Activated CD4-positive, CD25-positive, alpha-beta regulatory T cell treated with anti-CD3 and anti-CD28 coated beads, Interleukin-2, amount 50 U/mL, for 16 hours (primary cell): ENCODE measurements at regions not wholly inside any gene's neighbourhood (a gene's known extent, or its start where the extent isn't known, plus 50 kb on each side); places are given as distances from the start of the nearest gene placed in this dataset.
A peak's percentile ranks its signal among the peaks of the same experiment; 100 is the strongest.

Source experiments
- DNase-seq: peaks from one replicate; pipeline ENCODE4 v3.0.0-alpha.2; 2020; ENCODE audit warnings: low read depth, low spot score

GRCh38 chr10:45197816-45198485 is 117.5 kb downstream of the OR13A1 start:
- no peak for DNase-seq

DNA sequence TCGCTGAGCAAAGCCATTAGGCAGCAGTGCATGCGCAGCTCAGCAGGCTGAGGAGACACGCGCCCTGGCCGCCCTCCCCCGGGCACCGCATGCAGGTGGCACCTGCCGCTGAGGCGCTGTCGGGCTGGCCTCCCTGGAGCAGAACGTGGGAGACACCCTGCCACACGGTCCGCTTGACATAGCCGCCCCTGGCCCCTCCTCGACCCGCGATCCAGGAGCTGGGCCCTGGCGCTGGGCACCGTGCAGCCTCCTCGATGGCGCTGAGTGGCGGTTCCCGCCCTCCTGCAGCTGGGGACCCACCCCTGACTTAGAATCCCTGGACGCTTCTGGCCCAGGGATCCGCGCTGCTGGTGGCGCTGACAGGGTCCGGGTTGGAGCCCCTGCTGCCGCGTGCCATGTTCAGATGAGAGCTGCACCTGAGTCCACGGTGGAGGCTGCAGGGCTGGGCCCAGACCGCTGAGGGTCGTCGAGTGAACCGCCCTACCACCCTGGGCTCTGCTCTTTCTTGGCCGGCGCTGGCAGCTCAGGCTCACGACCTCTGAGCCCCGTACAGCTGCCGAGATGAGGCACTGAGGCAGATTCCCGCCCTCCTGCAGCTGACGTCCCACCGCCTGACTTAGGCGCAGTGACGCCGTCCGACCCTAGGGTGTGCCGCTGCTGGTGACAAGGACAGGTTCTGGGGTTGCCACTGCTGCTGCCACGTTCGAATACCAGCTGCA is 116.8 kb downstream of the OR13A1 start:
- DNase-seq, result no peak

DNA sequence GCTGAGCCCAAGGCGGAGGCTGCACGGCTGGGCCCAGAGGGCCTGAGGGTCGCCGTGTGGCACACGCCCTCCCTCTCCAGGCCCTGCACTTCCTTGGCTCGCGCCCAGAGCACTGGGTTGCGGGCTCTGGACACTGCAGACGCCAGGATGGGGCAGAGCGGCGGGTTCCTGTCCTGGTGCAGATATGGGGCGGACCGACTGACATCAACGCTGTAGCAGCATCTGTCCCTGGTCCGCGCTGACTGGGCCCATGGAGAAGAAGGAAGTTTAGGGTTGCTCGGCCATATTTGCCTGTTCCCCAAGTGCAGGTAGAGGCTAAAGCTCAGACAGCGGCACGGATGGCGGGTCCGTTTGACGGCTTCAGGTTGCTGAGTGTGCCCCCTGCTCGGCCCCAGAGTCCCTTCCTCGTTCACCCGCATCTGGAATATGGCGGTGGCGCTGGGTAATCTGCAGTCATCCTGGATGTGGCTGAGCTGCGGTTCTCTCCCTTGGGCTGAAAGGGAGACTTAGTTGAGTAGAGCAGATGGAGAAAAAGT is 116.1 kb downstream of the OR13A1 start:
- no peak for DNase-seq

DNA sequence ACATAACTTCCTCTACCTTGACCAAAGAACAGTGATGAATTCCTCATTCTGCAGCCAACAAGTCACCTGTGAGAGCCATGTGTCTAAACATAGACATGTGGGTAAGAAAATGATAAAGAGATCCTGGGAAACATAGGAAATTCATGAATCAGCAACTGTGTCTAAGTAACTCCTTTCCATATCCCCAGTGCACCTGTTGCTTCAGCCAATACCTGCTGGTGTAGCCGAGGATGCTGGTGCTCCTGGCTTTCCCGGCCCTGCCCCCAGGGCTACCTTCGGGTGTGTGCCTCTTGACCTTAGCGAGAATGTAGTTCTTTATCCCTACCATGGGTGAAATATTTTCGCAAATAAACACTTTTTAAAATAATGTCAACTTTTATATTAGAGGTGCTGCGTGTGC is 114.1 kb downstream of the OR13A1 start:
- no peak for DNase-seq

- DNase-seq, result no peak
Measured at GRCh38 chr10:45202242-45202641, 113.2 kb downstream of the OR13A1 start.

- DNase-seq, result no peak
Measured at GRCh38 chr10:45204954-45205775, 110.2 kb downstream of the OR13A1 start.

DNA sequence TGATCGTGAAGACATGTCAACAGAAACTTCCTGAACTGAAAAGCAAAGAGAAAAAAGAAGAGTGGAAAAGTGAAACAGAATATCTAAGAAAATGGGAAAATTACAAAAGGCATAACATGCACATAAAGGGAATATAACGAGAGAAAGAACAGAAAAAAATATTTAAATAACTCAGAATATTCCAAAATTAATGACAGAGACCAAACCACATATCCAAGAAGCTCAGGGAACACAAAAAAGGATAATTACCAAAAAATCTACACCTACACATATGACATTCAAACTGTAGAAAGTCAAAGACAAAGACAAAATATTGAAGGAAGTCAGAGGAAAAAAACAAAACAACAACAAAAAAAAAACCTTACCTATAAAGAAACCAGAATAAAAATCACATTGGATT is 105.5 kb downstream of the OR13A1 start:
- DNase-seq, result no peak

DNA sequence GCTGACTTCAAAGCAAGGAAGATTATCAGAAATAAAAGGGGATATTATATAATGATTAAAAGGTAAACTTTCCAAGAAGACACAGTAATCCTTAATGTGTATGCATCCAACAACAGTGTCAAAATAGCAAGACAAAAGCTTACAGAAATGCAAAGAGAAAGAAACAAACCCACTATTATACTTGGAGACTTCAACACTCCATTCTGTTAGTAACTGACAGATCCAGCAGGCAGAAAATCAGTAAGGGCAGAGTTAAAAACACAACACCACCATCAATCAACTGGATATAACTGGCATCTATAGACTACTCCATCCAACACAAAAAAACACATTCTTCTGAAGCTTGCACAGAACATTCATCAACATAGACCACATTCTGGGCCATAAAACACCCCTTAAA is 103.8 kb downstream of the OR13A1 start:
- no peak for DNase-seq

DNA sequence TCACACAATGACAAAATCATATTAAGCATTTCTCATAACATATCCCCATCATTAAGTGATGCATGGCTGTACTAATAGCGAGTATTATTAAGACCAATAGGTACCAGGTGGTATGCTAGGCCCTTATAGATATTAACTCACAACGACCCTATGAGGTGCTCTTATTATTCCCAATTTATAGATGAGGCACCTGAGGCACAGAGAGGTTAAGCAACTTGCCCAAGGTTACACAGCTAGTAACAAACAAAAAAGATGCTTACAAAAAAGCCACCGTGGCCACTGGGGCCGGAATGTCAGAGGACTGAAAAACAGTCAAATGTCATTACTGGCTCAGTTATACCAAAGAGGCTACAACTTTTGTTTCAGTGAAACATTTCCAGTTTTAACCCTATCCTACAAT is 96.0 kb downstream of the OR13A1 start:
- no peak for DNase-seq

DNA sequence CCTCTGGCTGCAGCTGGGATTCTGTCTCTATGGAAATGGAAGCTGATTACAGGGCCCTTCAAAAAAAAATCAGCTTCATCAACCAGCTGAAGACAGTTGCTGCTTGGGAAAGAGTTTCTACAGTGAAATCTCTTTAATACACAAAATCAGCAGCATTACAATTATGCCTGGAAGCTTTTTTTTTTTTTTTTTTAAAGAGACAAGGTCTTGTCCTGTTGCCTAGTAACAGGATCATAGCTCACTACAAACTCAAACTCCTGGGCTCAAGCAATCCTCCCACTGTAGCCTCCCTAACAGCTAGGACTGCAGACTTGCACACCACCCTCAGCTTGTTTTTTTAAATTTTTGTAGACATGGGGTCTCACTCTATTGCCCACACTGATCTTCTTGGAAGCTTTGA is 94.5 kb downstream of the OR13A1 start:
- no peak for DNase-seq

- DNase-seq, result no peak
Measured at GRCh38 chr10:45224219-45224841, 91.1 kb downstream of the OR13A1 start.

GRCh38 chr10:45227042-45227441 is 88.4 kb downstream of the OR13A1 start:
- DNase-seq, result no peak

- no peak for DNase-seq
Measured at GRCh38 chr10:45227456-45227855, 88.0 kb downstream of the OR13A1 start.

GRCh38 chr10:45229823-45230222 is 85.6 kb downstream of the OR13A1 start:
- no peak for DNase-seq

GRCh38 chr10:45235260-45235769 is 80.1 kb downstream of the OR13A1 start:
- DNase-seq, result peak; percentile 25

GRCh38 chr10:45235798-45236220 is 79.6 kb downstream of the OR13A1 start:
- DNase-seq, result no peak

DNA sequence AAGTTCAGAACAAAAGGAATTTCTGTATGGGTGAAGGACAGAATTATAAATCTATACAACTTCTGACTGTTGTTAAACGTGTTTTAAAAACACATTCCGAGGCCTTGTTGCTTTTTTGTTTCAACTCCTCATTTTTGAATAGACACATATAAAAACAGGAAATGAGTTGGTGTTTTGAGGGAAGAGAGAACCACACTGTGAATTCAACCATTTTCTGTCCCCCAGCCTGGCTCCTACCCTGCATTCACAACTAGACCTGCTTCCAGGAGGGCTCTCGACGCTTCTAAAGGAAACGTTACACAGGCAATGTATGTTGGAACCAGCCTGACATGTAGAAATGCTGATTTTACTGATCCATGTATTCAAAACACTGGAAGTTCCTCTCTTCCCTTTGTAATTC is 76.5 kb downstream of the OR13A1 start:
- no peak for DNase-seq

DNA sequence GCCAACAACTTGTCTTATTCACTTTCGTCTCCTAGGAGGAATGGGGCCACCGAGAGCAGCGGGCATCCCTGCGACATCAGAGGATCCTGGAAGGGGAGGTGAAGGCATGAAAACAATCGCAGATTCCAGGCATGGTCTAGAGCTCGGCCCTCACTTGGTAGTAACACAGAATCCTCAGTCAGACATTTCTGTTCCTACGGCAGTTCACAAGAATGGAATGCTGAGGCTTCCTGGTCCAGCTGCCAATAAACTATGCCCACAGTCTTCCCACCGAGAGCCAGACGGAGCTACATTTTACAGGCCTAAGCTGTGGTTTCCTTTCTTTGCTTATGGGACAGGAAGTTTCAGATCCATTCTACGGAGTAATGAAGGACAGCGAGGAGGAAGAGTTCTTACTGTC is 75.8 kb downstream of the OR13A1 start:
- no peak for DNase-seq

DNA sequence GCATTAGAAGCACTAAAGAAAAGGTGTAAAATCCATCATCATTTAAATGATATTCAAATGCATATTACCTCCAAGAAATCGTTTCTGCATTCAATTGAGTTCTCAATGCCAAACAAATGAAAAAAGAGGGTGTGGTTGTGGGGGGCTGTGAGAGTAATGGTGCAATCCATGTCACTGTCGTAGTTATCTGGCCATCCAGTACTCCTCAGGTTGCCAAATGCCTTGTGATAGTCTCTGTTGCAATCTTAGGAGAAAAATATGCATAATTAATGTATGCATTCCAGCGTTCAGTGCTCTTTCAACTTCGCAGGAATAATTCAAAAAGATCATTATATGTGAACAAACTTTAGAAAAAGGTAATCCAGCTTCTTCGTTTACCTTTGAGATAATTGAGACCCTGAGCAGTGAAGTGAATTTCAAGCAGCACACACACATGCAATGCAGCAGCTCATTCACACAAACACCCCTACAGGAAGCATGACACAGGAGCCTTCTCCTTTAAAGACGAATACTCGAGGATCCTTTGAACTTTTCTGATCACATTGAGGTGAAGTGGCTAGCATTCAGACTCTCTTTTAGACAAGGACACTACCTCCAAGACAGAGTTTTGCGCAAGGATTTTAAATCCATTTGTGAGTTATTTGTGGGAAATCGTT is 73.4 kb downstream of the OR13A1 start:
- DNase-seq, result no peak

DNA sequence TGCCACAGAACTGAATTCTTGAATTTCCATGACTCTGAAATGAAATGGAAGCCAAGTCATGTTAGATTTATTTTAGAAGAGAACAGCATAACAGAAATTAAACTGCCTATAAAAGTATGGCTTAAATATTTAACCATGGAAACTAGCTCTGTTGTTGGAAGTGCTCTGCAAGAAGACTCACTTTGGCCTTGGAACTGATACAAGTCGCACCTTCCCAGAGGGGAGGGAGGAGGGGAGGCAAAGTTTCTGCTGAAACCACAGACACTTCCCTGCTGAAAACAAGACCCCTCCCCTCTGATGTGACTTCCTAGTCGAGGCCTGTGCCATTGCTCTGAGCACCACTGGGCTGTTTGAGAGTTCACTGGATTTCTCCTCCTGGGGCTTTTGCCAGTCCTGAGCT is 72.1 kb downstream of the OR13A1 start:
- DNase-seq, result no peak

DNA sequence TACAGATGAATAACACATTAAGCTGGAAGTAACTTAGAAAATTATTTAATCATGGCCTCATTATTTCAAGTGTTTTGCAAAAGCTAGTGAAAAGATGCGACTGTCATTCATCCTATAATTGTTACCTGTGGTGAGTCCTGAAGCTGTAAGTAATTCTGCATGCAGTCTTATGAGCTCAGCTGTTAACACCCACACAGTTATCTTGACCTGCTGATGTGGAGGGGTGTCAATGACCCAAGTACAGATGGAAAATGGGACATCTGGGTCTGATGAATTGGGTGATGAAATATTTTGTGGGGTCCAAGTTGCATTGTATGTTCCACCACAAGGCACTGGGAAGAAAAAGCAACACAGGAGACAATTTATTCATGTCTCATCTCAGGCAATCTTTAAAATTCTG is 68.9 kb downstream of the OR13A1 start:
- no peak for DNase-seq
